ENCODE measurements at regions not wholly inside any gene's neighbourhood (a gene's known extent, or its start where the extent isn't known, plus 50 kb on each side); places are given as distances from the start of the nearest gene placed in this dataset.

DNA sequence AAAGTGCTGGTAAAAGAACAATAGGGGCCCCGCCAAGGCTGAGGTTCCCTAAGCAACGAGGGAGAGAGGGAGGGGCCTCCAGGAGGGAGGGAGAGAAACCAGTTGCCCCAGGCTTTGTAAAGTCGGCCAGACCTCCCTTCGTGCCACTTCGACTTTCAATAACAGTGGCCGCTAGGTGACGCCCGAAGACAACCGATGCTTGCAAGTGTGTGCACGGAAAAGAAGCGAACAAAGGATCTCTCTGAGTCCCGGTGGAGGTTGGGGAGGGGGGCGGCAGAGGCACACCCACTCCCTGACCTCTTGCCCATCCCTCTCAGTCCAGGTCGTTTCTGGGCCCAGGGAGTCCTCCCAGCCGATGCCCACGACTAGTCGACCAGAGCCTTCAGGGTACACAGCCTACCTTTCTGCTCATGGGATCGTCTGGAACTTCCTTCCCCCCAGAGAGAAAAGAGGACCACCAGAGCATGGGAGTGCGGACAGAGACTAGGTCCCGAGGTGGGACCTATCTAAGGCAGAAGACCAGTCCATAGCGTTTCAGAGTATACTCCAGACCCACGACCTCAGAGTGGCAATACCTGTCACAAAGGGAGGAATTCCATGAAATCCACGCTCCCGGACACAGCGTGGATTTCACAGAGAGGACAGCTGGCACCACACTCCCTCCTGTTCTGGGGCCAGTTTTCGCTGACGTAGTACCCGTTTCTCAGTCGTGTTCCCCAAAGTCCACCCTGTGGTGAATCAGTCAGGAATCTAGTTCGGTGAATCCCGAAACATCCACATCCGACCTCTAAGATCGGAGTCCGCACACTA, 262.7 kb upstream of the ALG10B start:
- TF ChIP-seq POLR2A (IDR thresholded peaks at IDR 0.05; ENCODE audit: low read length) (no peak), GATA1 (IDR thresholded peaks at IDR 0.05; ENCODE audit: low read depth, low read length) (no peak)

Measured in erythroblast (primary cell).